ENCODE measurements at regions not wholly inside any gene's neighbourhood (a gene's known extent, or its start where the extent isn't known, plus 50 kb on each side); places are given as distances from the start of the nearest gene placed in this dataset.
"Not testable (repeated sequence)": the region's sequence is repeated elsewhere in the genome, so short reads cannot be mapped to it uniquely, and the experiment has no call there.

DNA sequence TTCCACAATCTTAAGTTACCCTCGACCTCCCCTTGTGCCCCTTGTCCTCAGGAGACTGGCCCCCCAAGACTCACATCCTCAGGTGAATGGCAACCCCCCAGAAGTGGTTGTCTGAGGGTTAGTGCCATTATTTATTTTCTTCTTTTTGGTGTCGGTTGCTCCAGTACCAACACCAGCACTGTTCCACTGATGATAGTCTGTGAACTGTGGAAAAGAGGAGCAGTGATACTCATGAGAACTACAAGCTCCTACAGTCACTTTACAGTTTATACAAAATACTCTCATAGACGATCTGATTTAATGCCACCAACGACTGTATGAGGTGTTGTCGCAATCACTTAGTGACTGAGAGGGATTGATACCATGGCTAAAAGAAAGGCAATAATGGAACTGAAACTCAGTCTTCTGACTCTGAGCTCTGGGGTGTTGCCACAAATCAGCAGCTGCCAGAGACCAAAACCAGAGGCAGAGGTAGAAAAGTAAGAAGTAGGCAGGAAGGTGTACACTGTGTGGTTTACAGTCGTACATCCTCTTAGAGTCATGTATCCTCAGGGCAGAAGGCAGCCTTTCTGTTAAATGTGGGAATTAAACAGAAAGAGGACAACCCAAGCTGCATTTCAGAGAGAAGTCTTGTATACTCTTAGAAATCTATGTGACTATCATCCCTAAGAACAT is 90.8 kb upstream of the ADCY2 start:
- not testable (repeated sequence) for H4K8ac ChIP-seq (ENCODE audit: low read length); H2AK5ac ChIP-seq (ENCODE audit: low read length, severe bottlenecking); H3K4ac ChIP-seq (ENCODE audit: low read depth in 1 of 2, low read length in 2 of 2); H3K9me3 ChIP-seq (ENCODE audit: control insufficient read depth, low read length); H3K14ac ChIP-seq (ENCODE audit: low read length in 2 of 2); H3K18ac ChIP-seq (ENCODE audit: low read depth in 1 of 2, low read length in 2 of 2); H3K4me2 ChIP-seq (ENCODE audit: low read length, poor library complexity, severe bottlenecking); H2BK12ac ChIP-seq (ENCODE audit: low read length in 2 of 2); H2BK120ac ChIP-seq (ENCODE audit: low read depth, low read length); H3K4me3 ChIP-seq (ENCODE audit: insufficient read depth in 1 of 2, low read depth in 1 of 2, low read length in 2 of 2); H4K91ac ChIP-seq (ENCODE audit: low read length); H3K36me3 ChIP-seq (ENCODE audit: control insufficient read depth in 1 of 2, insufficient read depth in 2 of 2, low read depth in 1 of 2, low read length in 2 of 2); H3K23ac ChIP-seq (ENCODE audit: low read length in 2 of 2); H2AFZ ChIP-seq (ENCODE audit: low read depth, low read length); H3K9ac ChIP-seq (ENCODE audit: low read length); H3K4me1 ChIP-seq (ENCODE audit: control insufficient read depth, insufficient read depth, low read depth, low read length); H3K79me1 ChIP-seq (replicated peaks; ENCODE audit: low read length, poor library complexity, severe bottlenecking); DNase-seq; H2BK15ac ChIP-seq (ENCODE audit: low read depth, poor library complexity, severe bottlenecking); H2BK5ac ChIP-seq (ENCODE audit: low read depth, low read length, poor library complexity, severe bottlenecking); H3K27ac ChIP-seq (ENCODE audit: low read length, poor library complexity, severe bottlenecking); H3K27me3 ChIP-seq (ENCODE audit: control insufficient read depth in 1 of 2, insufficient read depth in 1 of 2, low read length in 2 of 2)
- 50% methylated on average over 2 of the region's 6 CpGs for WGBS

DNA sequence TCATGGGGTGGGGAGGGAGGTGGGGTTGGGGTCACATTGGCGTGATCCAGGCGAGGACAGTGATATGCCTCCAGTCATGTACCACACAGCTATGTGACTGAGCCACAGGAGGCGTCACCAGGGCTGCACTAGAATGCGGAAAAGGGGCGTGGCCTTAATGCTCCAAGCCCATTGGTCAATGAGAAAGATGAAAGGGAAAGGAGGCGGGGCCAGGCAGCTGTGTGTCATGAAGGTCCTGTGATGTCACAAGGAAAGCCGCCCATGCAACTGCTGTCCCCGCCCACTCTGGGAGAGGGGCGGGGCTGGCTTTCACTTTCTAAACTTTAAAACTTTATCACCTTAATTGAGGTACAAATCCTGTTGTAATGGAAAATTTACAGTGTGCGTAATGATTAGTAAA is 89.4 kb upstream of the ADCY2 start:
- not testable (repeated sequence) for H3K4ac ChIP-seq (ENCODE audit: low read depth in 1 of 2, low read length in 2 of 2); H2BK5ac ChIP-seq (ENCODE audit: low read depth, low read length, poor library complexity, severe bottlenecking); H2AFZ ChIP-seq (ENCODE audit: low read depth, low read length); H2BK15ac ChIP-seq (ENCODE audit: low read depth, poor library complexity, severe bottlenecking); H3K23ac ChIP-seq (ENCODE audit: low read length in 2 of 2); H3K4me2 ChIP-seq (ENCODE audit: low read length, poor library complexity, severe bottlenecking); H3K27ac ChIP-seq (ENCODE audit: low read length, poor library complexity, severe bottlenecking); DNase-seq; H3K4me1 ChIP-seq (ENCODE audit: control insufficient read depth, insufficient read depth, low read depth, low read length); H4K91ac ChIP-seq (ENCODE audit: low read length); H2AK5ac ChIP-seq (ENCODE audit: low read length, severe bottlenecking); H3K14ac ChIP-seq (ENCODE audit: low read length in 2 of 2); H3K27me3 ChIP-seq (ENCODE audit: control insufficient read depth in 1 of 2, insufficient read depth in 1 of 2, low read length in 2 of 2); H3K9ac ChIP-seq (ENCODE audit: low read length); H4K8ac ChIP-seq (ENCODE audit: low read length); H3K9me3 ChIP-seq (ENCODE audit: control insufficient read depth, low read length); H2BK120ac ChIP-seq (ENCODE audit: low read depth, low read length); H3K79me1 ChIP-seq (replicated peaks; ENCODE audit: low read length, poor library complexity, severe bottlenecking); H2BK12ac ChIP-seq (ENCODE audit: low read length in 2 of 2); H3K18ac ChIP-seq (ENCODE audit: low read depth in 1 of 2, low read length in 2 of 2); H3K4me3 ChIP-seq (ENCODE audit: insufficient read depth in 1 of 2, low read depth in 1 of 2, low read length in 2 of 2); H3K36me3 ChIP-seq (ENCODE audit: control insufficient read depth in 1 of 2, insufficient read depth in 2 of 2, low read depth in 1 of 2, low read length in 2 of 2)
- WGBS: 85% methylated on average over 6 of the region's 10 CpGs

DNA sequence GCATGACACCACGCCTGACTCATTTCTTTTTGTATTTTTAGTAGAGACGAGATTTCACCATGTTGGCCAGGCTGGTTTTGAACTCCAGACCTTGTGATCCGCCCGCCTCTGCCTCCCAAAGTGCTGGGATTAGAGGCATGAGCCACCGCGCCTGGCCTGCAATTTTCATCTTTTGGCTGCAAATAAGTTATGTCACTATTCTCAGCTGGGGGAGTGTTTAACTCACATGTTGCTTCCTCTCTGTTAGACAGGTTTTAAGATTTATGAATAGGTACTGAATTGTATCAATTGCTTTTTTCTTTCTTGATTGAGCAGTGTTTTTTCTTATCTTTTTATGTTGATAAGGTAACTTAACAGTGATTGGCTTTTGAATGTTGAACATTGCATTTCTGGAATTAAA is 88.2 kb upstream of the ADCY2 start:
- not testable (repeated sequence) for H3K36me3 ChIP-seq (ENCODE audit: control insufficient read depth in 1 of 2, insufficient read depth in 2 of 2, low read depth in 1 of 2, low read length in 2 of 2); H4K8ac ChIP-seq (ENCODE audit: low read length); H3K4me2 ChIP-seq (ENCODE audit: low read length, poor library complexity, severe bottlenecking); H3K27me3 ChIP-seq (ENCODE audit: control insufficient read depth in 1 of 2, insufficient read depth in 1 of 2, low read length in 2 of 2); H2AK5ac ChIP-seq (ENCODE audit: low read length, severe bottlenecking); H2BK120ac ChIP-seq (ENCODE audit: low read depth, low read length); H3K4ac ChIP-seq (ENCODE audit: low read depth in 1 of 2, low read length in 2 of 2); H2BK5ac ChIP-seq (ENCODE audit: low read depth, low read length, poor library complexity, severe bottlenecking); H3K9me3 ChIP-seq (ENCODE audit: control insufficient read depth, low read length); DNase-seq; H3K4me1 ChIP-seq (ENCODE audit: control insufficient read depth, insufficient read depth, low read depth, low read length); H2BK12ac ChIP-seq (ENCODE audit: low read length in 2 of 2); H3K14ac ChIP-seq (ENCODE audit: low read length in 2 of 2); H4K91ac ChIP-seq (ENCODE audit: low read length); H3K9ac ChIP-seq (ENCODE audit: low read length); H3K79me1 ChIP-seq (replicated peaks; ENCODE audit: low read length, poor library complexity, severe bottlenecking); H3K27ac ChIP-seq (ENCODE audit: low read length, poor library complexity, severe bottlenecking); H3K23ac ChIP-seq (ENCODE audit: low read length in 2 of 2); H3K18ac ChIP-seq (ENCODE audit: low read depth in 1 of 2, low read length in 2 of 2); H2BK15ac ChIP-seq (ENCODE audit: low read depth, poor library complexity, severe bottlenecking); H2AFZ ChIP-seq (ENCODE audit: low read depth, low read length); H3K4me3 ChIP-seq (ENCODE audit: insufficient read depth in 1 of 2, low read depth in 1 of 2, low read length in 2 of 2)
- WGBS: 94% methylated on average over 3 of the region's 6 CpGs

DNA sequence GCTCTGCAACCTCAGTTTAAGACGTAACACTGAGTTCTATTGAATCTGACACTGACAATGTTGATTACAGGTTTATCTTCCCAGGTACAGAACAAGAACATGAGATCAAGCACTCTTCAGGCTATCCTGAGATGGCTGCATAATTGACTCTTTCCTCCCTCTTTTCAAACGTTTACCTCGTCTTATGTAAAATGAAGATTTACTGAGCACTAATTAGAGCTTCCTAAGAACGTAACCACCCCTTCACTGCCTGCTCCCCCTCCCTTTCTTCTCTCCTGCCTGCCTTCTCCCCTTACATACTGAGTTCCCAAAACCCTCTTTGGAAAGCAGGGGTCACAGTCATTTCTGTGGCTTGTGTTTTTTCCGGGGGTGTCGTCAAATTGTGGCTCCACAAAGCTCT is 86.2 kb upstream of the ADCY2 start:
- not testable (repeated sequence) for H3K18ac ChIP-seq (ENCODE audit: low read depth in 1 of 2, low read length in 2 of 2); H3K79me1 ChIP-seq (replicated peaks; ENCODE audit: low read length, poor library complexity, severe bottlenecking); H2AFZ ChIP-seq (ENCODE audit: low read depth, low read length); H3K4me3 ChIP-seq (ENCODE audit: insufficient read depth in 1 of 2, low read depth in 1 of 2, low read length in 2 of 2); H3K4me1 ChIP-seq (ENCODE audit: control insufficient read depth, insufficient read depth, low read depth, low read length); H2BK12ac ChIP-seq (ENCODE audit: low read length in 2 of 2); H2AK5ac ChIP-seq (ENCODE audit: low read length, severe bottlenecking); H3K23ac ChIP-seq (ENCODE audit: low read length in 2 of 2); H3K27ac ChIP-seq (ENCODE audit: low read length, poor library complexity, severe bottlenecking); H3K4me2 ChIP-seq (ENCODE audit: low read length, poor library complexity, severe bottlenecking); H4K8ac ChIP-seq (ENCODE audit: low read length); H3K14ac ChIP-seq (ENCODE audit: low read length in 2 of 2); H2BK120ac ChIP-seq (ENCODE audit: low read depth, low read length); H3K36me3 ChIP-seq (ENCODE audit: control insufficient read depth in 1 of 2, insufficient read depth in 2 of 2, low read depth in 1 of 2, low read length in 2 of 2); H3K27me3 ChIP-seq (ENCODE audit: control insufficient read depth in 1 of 2, insufficient read depth in 1 of 2, low read length in 2 of 2); H3K4ac ChIP-seq (ENCODE audit: low read depth in 1 of 2, low read length in 2 of 2); H3K9me3 ChIP-seq (ENCODE audit: control insufficient read depth, low read length); H2BK15ac ChIP-seq (ENCODE audit: low read depth, poor library complexity, severe bottlenecking); H4K91ac ChIP-seq (ENCODE audit: low read length); H3K9ac ChIP-seq (ENCODE audit: low read length); H2BK5ac ChIP-seq (ENCODE audit: low read depth, low read length, poor library complexity, severe bottlenecking); DNase-seq
- WGBS: 33% methylated on average over 4 of the region's 6 CpGs
